PC-3 (cell line): ENCODE measurements at regions not wholly inside any gene's neighbourhood (a gene's known extent, or its start where the extent isn't known, plus 50 kb on each side); places are given as distances from the start of the nearest gene placed in this dataset.
A peak's percentile ranks its signal among the peaks of the same experiment; 100 is the strongest.

Source experiments
- ATAC-seq: fragments of 200-7000 bp; cut with Tn5 transposase; 2 replicates; pipeline ENCODE4 v1.9.1; 2020; ENCODE audit warnings: mild to moderate bottlenecking, moderate library complexity
- BruUV-seq: library from RNA; stranded (reverse); fragments of 400-500 nt; replicated peaks from 2 replicates; lab custom pipeline; 2021; lab: Mats Ljungman, UMichigan
- CTCF ChIA-PET: fragments of 300-600 bp; sonication (Branson Sonifier 250); formaldehyde crosslinking; loops from one replicate; lab custom pipeline; 2022; ENCODE audit warnings: antibody characterized with exemption; lab: Charles Lee
- POLR2A ChIA-PET: fragments of 300-600 bp; sonication (Branson Sonifier 250); formaldehyde crosslinking; loops from one replicate; lab custom pipeline; 2022; ENCODE audit warnings: antibody characterized with exemption; ENCODE audit not compliant: unreplicated experiment; lab: Charles Lee
- DNase-seq: peaks from one replicate; pipeline ENCODE4 v3.0.0-alpha.2; 2015
- H2AFZ ChIP-seq: fragments of 300-600 bp; sonication (generic); 2 replicates; pipeline ENCODE4 v1.6.0; 2016; ENCODE audit warnings: antibody characterized with exemption, low read length
- H3F3A ChIP-seq: fragments of 300-600 bp; sonication (generic); one replicate; pipeline ENCODE4 v1.6.0; 2017; ENCODE audit warnings: antibody characterized with exemption, low read length, control low read depth, mild to moderate bottlenecking; ENCODE audit not compliant: unreplicated experiment
- H3K27ac ChIP-seq: fragments of 300-600 bp; sonication (generic); 2 replicates; pipeline ENCODE4 v1.5.1; 2016; ENCODE audit warnings: mild to moderate bottlenecking, low read length
- H3K27me3 ChIP-seq: fragments of 300-600 bp; sonication (generic); 2 replicates; pipeline ENCODE4 v1.6.1; 2016; ENCODE audit warnings: low read length, mixed read lengths
- H3K36me3 ChIP-seq: fragments of 300-600 bp; sonication (generic); 2 replicates; pipeline ENCODE4 v1.6.1; 2016; ENCODE audit warnings: low read depth, mixed run types, low read length, mixed read lengths
- H3K4me1 ChIP-seq: fragments of 300-600 bp; sonication (generic); 2 replicates; pipeline ENCODE4 v1.5.1; 2016; ENCODE audit warnings: low read length; ENCODE audit not compliant: insufficient read depth
- H3K4me2 ChIP-seq: fragments of 300-600 bp; sonication (generic); 2 replicates; pipeline ENCODE4 v1.6.0; 2016; ENCODE audit warnings: low read length
- H3K4me3 ChIP-seq: fragments of 300-600 bp; sonication (generic); 2 replicates; pipeline ENCODE4 v1.5.1; 2016; ENCODE audit warnings: mild to moderate bottlenecking, low read length, mixed read lengths
- H3K79me2 ChIP-seq: fragments of 300-600 bp; sonication (generic); 2 replicates; pipeline ENCODE4 v1.6.1; 2017; ENCODE audit warnings: low read length, mixed read lengths
- H3K9ac ChIP-seq: fragments of 300-600 bp; sonication (generic); 2 replicates; pipeline ENCODE4 v1.6.0; 2016; ENCODE audit warnings: mild to moderate bottlenecking, low read length
- H3K9me2 ChIP-seq: fragments of 300-600 bp; sonication (generic); replicated peaks from 2 replicates; pipeline ENCODE4 v1.6.1; 2016; ENCODE audit warnings: mixed run types, low read length, mixed read lengths
- H3K9me3 ChIP-seq: fragments of 300-600 bp; sonication (generic); 2 replicates; pipeline ENCODE4 v1.6.1; 2016; ENCODE audit warnings: low read length, mixed read lengths
- H4K20me1 ChIP-seq: fragments of 300-600 bp; sonication (generic); 2 replicates; pipeline ENCODE4 v1.6.1; 2016; ENCODE audit warnings: low read length, mixed read lengths
- EZH2 ChIP-seq: fragments of 300-600 bp; sonication (generic); IDR thresholded peaks from one replicate; pipeline ENCODE4 v1.6.1; 2017; ENCODE audit warnings: antibody characterized with exemption, mild to moderate bottlenecking, low read length; ENCODE audit not compliant: unreplicated experiment
- EZH2phosphoT487 ChIP-seq: fragments of 300-600 bp; sonication (generic); IDR thresholded peaks from 2 replicates; pipeline ENCODE4 v1.6.1; 2018; ENCODE audit warnings: mild to moderate bottlenecking, antibody characterized with exemption, low read length, borderline replicate concordance
- intact Hi-C: fragments of 100-400 bp; cut with micrococcal nuclease; formaldehyde crosslinking; loops from 2 replicates; pipeline ENCODE4 v1.9.0; 2023
- TF ChIP-seq, protein P1 (sequence below): fragments of 300-600 bp; sonication (generic); conservative IDR thresholded peaks from 2 replicates; pipeline ENCODE4 v1.5.1; 2017; ENCODE audit warnings: antibody characterized with exemption, low read depth, mild to moderate bottlenecking, low read length

DNA sequence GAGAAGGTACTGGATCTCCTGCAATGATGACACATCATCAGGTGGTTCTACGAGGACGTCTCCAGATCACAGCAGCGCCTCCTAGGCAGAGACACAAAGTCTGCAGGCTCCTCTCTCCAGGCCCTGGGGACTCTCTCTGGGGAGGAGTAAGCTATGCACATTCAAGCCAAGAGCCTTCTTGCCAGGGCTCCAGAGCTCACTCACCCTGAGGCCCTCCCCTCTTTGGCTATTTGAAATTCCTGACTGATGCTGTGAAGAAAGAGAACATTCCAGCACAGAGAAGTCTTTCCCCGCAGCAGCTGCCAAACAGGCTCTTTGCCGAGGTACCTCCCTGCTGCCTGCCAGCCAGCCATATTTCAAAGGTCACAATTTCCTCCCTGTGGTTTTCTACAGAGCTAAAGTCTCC lies 204.9 kb downstream of the CSNK2A3 start:
- H2AFZ ChIP-seq: no peak overlapping the region
- no TSS peak for BruUV-seq
- ATAC-seq (no peak; the same call in 1 of the 2 replicates), DNase-seq (peak; percentile 32)
- no peaks in the 10 kb centered on the region for H3K4me1 ChIP-seq
- H3K9me3 ChIP-seq: no peaks in the 10 kb centered on the region
- intact Hi-C loops: no loop called here
- H3K9ac ChIP-seq: no peak overlapping the region
- H3K4me2 ChIP-seq: no peak overlapping the region
- H3F3A ChIP-seq: no peaks in the 10 kb centered on the region
- H3K27ac ChIP-seq: no peak overlapping the region
- H3K79me2 ChIP-seq: no peaks in the 10 kb centered on the region
- no peak for TF ChIP-seq EZH2
- TF ChIP-seq EZH2phosphoT487: no peak
- TF ChIP-seq, protein P1, sequence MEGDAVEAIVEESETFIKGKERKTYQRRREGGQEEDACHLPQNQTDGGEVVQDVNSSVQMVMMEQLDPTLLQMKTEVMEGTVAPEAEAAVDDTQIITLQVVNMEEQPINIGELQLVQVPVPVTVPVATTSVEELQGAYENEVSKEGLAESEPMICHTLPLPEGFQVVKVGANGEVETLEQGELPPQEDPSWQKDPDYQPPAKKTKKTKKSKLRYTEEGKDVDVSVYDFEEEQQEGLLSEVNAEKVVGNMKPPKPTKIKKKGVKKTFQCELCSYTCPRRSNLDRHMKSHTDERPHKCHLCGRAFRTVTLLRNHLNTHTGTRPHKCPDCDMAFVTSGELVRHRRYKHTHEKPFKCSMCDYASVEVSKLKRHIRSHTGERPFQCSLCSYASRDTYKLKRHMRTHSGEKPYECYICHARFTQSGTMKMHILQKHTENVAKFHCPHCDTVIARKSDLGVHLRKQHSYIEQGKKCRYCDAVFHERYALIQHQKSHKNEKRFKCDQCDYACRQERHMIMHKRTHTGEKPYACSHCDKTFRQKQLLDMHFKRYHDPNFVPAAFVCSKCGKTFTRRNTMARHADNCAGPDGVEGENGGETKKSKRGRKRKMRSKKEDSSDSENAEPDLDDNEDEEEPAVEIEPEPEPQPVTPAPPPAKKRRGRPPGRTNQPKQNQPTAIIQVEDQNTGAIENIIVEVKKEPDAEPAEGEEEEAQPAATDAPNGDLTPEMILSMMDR: peak; percentile 45
- H4K20me1 ChIP-seq: no peaks in the 10 kb centered on the region
- ChIA-PET POLR2A (no interaction called here), CTCF (no interaction called here)
- H3K4me3 ChIP-seq: no peak overlapping the region
- H3K27me3 ChIP-seq: no peaks in the 10 kb centered on the region
- no peaks in the 10 kb centered on the region for H3K9me2 ChIP-seq
- no peaks in the 10 kb centered on the region for H3K36me3 ChIP-seq

DNA sequence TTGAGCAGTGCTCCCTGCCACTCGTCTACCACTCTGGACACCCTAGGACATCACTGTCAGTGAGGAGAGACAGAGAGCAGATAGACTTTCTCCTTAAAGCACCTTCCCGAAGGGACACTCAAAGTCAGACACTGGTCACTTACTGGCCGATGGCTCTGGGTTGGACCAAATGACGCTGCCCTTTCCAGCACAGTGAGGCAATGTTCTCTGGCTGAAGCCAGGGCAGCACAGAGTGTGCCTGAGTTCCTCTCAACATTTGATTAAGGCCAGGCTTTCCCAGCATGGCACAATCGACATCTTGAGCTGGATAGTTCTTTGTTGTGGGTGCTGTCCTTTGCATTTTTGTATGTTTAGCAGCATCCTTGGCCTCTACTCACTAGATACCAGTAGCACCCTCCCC lies 206.2 kb downstream of the CSNK2A3 start:
- CTCF ChIA-PET: no interaction called here

DNA sequence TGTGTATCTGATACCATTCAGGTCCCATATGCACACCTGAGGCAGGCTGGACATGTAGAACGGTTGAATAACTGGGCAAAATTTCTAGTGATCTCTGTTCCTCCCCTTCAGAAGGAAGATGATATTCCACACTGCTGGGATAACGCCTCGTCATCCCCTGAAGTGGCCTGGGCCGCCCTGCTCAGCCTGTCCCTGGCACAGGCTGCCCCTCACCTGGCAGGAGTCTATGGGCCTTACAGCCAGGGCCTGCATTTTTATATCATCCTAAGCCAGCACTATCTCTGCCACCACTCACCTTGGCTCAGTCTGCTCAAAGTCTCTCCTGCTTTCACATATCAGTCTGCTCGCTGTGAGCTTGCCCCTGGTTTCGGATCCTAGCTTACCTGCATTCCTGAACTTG lies 209.2 kb downstream of the CSNK2A3 start:
- no TSS peak for BruUV-seq
- ATAC-seq: no peak
- DNase-seq: no peak
- H3K27ac ChIP-seq: no peak overlapping the region
- H3K4me1 ChIP-seq: no peaks in the 10 kb centered on the region
- POLR2A ChIA-PET: no interaction called here
- TF ChIP-seq EZH2: no peak
- TF ChIP-seq, protein P1: no peak
- no peak for TF ChIP-seq EZH2phosphoT487
- H3F3A ChIP-seq: no peaks in the 10 kb centered on the region
- no peak overlapping the region for H3K4me3 ChIP-seq
- H4K20me1 ChIP-seq: no peaks in the 10 kb centered on the region
- no peak overlapping the region for H3K4me2 ChIP-seq
- no peaks in the 10 kb centered on the region for H3K79me2 ChIP-seq
- CTCF ChIA-PET: no interaction called here
- no peaks in the 10 kb centered on the region for H3K9me2 ChIP-seq
- no peaks in the 10 kb centered on the region for H3K36me3 ChIP-seq
- no peaks in the 10 kb centered on the region for H3K27me3 ChIP-seq
- no peak overlapping the region for H2AFZ ChIP-seq
- intact Hi-C loops: no loop called here
- H3K9ac ChIP-seq: no peak overlapping the region
- no peaks in the 10 kb centered on the region for H3K9me3 ChIP-seq

More for the DNA sequence above, 206.2 kb downstream of the CSNK2A3 start:
- no peaks in the 10 kb centered on the region for H3K27me3 ChIP-seq
- intact Hi-C loops: no loop called here
- H3K4me2 ChIP-seq: no peak overlapping the region
- no peak overlapping the region for H3K4me3 ChIP-seq
- no peaks in the 10 kb centered on the region for H3K4me1 ChIP-seq
- no peak overlapping the region for H3K27ac ChIP-seq
- H3K9me2 ChIP-seq: no peaks in the 10 kb centered on the region
- DNase-seq: no peak
- no peaks in the 10 kb centered on the region for H4K20me1 ChIP-seq
- ATAC-seq: no peak
- no peak overlapping the region for H3K9ac ChIP-seq
- no peaks in the 10 kb centered on the region for H3K79me2 ChIP-seq
- no TSS peak for BruUV-seq
- H3K9me3 ChIP-seq: no peaks in the 10 kb centered on the region
- H2AFZ ChIP-seq: no peak overlapping the region
- POLR2A ChIA-PET: no interaction called here
- no peaks in the 10 kb centered on the region for H3K36me3 ChIP-seq
- no peaks in the 10 kb centered on the region for H3F3A ChIP-seq
- TF ChIP-seq, protein P1: no peak
- TF ChIP-seq EZH2: no peak
- no peak for TF ChIP-seq EZH2phosphoT487
